Fibroblast of the conjunctiva (primary cell): ENCODE measurements at regions not wholly inside any gene's neighbourhood (a gene's known extent, or its start where the extent isn't known, plus 50 kb on each side); places are given as distances from the start of the nearest gene placed in this dataset.
A peak's percentile ranks its signal among the peaks of the same experiment; 100 is the strongest.
"Not testable (repeated sequence)": the region's sequence is repeated elsewhere in the genome, so short reads cannot be mapped to it uniquely, and the experiment has no call there.

Experiments
- DNase-seq: peaks from one replicate; pipeline ENCODE4 v3.0.0-alpha.2; 2010; ENCODE audit warnings: low read depth

- no peak for DNase-seq
Measured at GRCh38 chr6:3921663-3922062, 72.5 kb downstream of the FAM50B start.

- DNase-seq, result not testable (repeated sequence)
Measured at GRCh38 chr6:3922619-3923018, 73.4 kb downstream of the FAM50B start.

GRCh38 chr6:3925223-3926149 lies 76.3 kb downstream of the FAM50B start:
- not testable (repeated sequence) for DNase-seq

GRCh38 chr6:3926150-3926482 lies 76.9 kb downstream of the FAM50B start:
- no peak for DNase-seq

- no peak for DNase-seq
Measured at GRCh38 chr6:3928111-3928510, 78.9 kb downstream of the FAM50B start.

GRCh38 chr6:3929281-3929798 lies 80.2 kb downstream of the FAM50B start:
- peak; percentile 70 for DNase-seq

- no peak for DNase-seq
Measured at GRCh38 chr6:3937438-3937837, 88.3 kb downstream of the FAM50B start.

- DNase-seq, result no peak
Measured at GRCh38 chr6:3938715-3939367, 89.7 kb downstream of the FAM50B start.

GRCh38 chr6:3939368-3939958 lies 90.3 kb downstream of the FAM50B start:
- DNase-seq, result no peak

- no peak for DNase-seq
Measured at GRCh38 chr6:3939964-3940363, 90.8 kb downstream of the FAM50B start.

GRCh38 chr6:3940703-3941102 lies 91.5 kb downstream of the FAM50B start:
- no peak for DNase-seq

- DNase-seq, result no peak
Measured at GRCh38 chr6:3943331-3943765, 94.2 kb downstream of the FAM50B start.

GRCh38 chr6:3944246-3944645 lies 95.1 kb downstream of the FAM50B start:
- DNase-seq, result no peak

GRCh38 chr6:3946778-3947177 lies 97.6 kb downstream of the FAM50B start:
- no peak for DNase-seq

GRCh38 chr6:3948866-3949265 lies 99.7 kb downstream of the FAM50B start:
- DNase-seq, result no peak

GRCh38 chr6:3949521-3949920 lies 100.3 kb downstream of the FAM50B start:
- no peak for DNase-seq

GRCh38 chr6:3956054-3956453 lies 106.9 kb downstream of the FAM50B start:
- no peak for DNase-seq

- DNase-seq, result no peak
Measured at GRCh38 chr6:3957321-3957720, 108.1 kb downstream of the FAM50B start.

- DNase-seq, result no peak
Measured at GRCh38 chr6:3958255-3958654, 109.1 kb downstream of the FAM50B start.

- DNase-seq, result no peak
Measured at GRCh38 chr6:3959385-3959784, 110.2 kb downstream of the FAM50B start.

GRCh38 chr6:3960754-3961361 lies 111.7 kb downstream of the FAM50B start:
- no peak for DNase-seq

GRCh38 chr6:3961581-3962215 lies 112.5 kb downstream of the FAM50B start:
- DNase-seq, result no peak
